ENCODE measurements at regions not wholly inside any gene's neighbourhood (a gene's known extent, or its start where the extent isn't known, plus 50 kb on each side); places are given as distances from the start of the nearest gene placed in this dataset.

- no peak for TF ChIP-seq CTCF (IDR thresholded peaks at IDR 0.05; ENCODE audit: low read length)
- TF ChIP-seq EZH2 (IDR thresholded peaks at IDR 0.05; ENCODE audit: borderline replicate concordance, low read length): no peak
Observed at GRCh38 chr2:226578879-226579278, 220.7 kb downstream of the IRS1 start.

All from OCI-LY1 (cell line).